ENCODE measurements at regions not wholly inside any gene's neighbourhood (a gene's known extent, or its start where the extent isn't known, plus 50 kb on each side); places are given as distances from the start of the nearest gene placed in this dataset.

- TF ChIP-seq GABPA (IDR thresholded peaks at IDR 0.05; ENCODE audit: low read depth), result no peak
- no peak for TF ChIP-seq REST (IDR thresholded peaks at IDR 0.05; ENCODE audit: insufficient replicate concordance, low read depth)
Measured at GRCh38 chr18:44198612-44199284, 481.9 kb upstream of the SETBP1 start.

Data from HL-60 (cell line).